ENCODE measurements at regions not wholly inside any gene's neighbourhood (a gene's known extent, or its start where the extent isn't known, plus 50 kb on each side); places are given as distances from the start of the nearest gene placed in this dataset.

GRCh38 chr12:125254236-125254635, 189.0 kb downstream of the AACS start:
- Histone ChIP-seq H3K36me3 (ENCODE audit: control insufficient read depth, insufficient read depth, low read length) (peaks cover 3% of the 10 kb centered on the region), H3K27me3 (ENCODE audit: control insufficient read depth, insufficient read depth, low read length) (no peaks in the 10 kb centered on the region), H3K9me3 (ENCODE audit: control insufficient read depth, insufficient read depth, low read length) (no peaks in the 10 kb centered on the region), H3K4me1 (ENCODE audit: control insufficient read depth, insufficient read depth, low read length) (no peaks in the 10 kb centered on the region), H3K9ac (ENCODE audit: low read depth, low read length) (no peak overlapping the region), H3K4me3 (ENCODE audit: low read depth, low read length) (no peak overlapping the region)

- H3K27me3 ChIP-seq (ENCODE audit: control insufficient read depth, insufficient read depth, low read length): no peaks in the 10 kb centered on the region
- H3K4me3 ChIP-seq (ENCODE audit: low read depth, low read length): no peak overlapping the region
- H3K9ac ChIP-seq (ENCODE audit: low read depth, low read length): no peak overlapping the region
- H3K4me1 ChIP-seq (ENCODE audit: control insufficient read depth, insufficient read depth, low read length): no peaks in the 10 kb centered on the region
- H3K9me3 ChIP-seq (ENCODE audit: control insufficient read depth, insufficient read depth, low read length): no peaks in the 10 kb centered on the region
- H3K36me3 ChIP-seq (ENCODE audit: control insufficient read depth, insufficient read depth, low read length): peaks cover 3% of the 10 kb centered on the region
Observed at GRCh38 chr12:125254856-125255255, 189.6 kb downstream of the AACS start.

GRCh38 chr12:125255935-125256633, 190.8 kb downstream of the AACS start:
- H3K4me1 ChIP-seq (ENCODE audit: control insufficient read depth, insufficient read depth, low read length): no peaks in the 10 kb centered on the region
- no peaks in the 10 kb centered on the region for H3K27me3 ChIP-seq (ENCODE audit: control insufficient read depth, insufficient read depth, low read length)
- no peak overlapping the region for H3K4me3 ChIP-seq (ENCODE audit: low read depth, low read length)
- no peaks in the 10 kb centered on the region for H3K9me3 ChIP-seq (ENCODE audit: control insufficient read depth, insufficient read depth, low read length)
- H3K36me3 ChIP-seq (ENCODE audit: control insufficient read depth, insufficient read depth, low read length): peaks cover 3% of the 10 kb centered on the region
- H3K9ac ChIP-seq (ENCODE audit: low read depth, low read length): no peak overlapping the region

GRCh38 chr12:125256634-125256936, 191.3 kb downstream of the AACS start:
- Histone ChIP-seq H3K9ac (ENCODE audit: low read depth, low read length) (no peak overlapping the region), H3K36me3 (ENCODE audit: control insufficient read depth, insufficient read depth, low read length) (peaks cover 3% of the 10 kb centered on the region), H3K9me3 (ENCODE audit: control insufficient read depth, insufficient read depth, low read length) (no peaks in the 10 kb centered on the region), H3K4me1 (ENCODE audit: control insufficient read depth, insufficient read depth, low read length) (no peaks in the 10 kb centered on the region), H3K4me3 (ENCODE audit: low read depth, low read length) (no peak overlapping the region), H3K27me3 (ENCODE audit: control insufficient read depth, insufficient read depth, low read length) (no peaks in the 10 kb centered on the region)

- no peak overlapping the region for H3K9ac ChIP-seq (ENCODE audit: low read depth, low read length)
- H3K9me3 ChIP-seq (ENCODE audit: control insufficient read depth, insufficient read depth, low read length): no peaks in the 10 kb centered on the region
- H3K4me1 ChIP-seq (ENCODE audit: control insufficient read depth, insufficient read depth, low read length): peaks cover 3% of the 10 kb centered on the region
- no peaks in the 10 kb centered on the region for H3K27me3 ChIP-seq (ENCODE audit: control insufficient read depth, insufficient read depth, low read length)
- H3K36me3 ChIP-seq (ENCODE audit: control insufficient read depth, insufficient read depth, low read length): peaks cover 3% of the 10 kb centered on the region
- no peak overlapping the region for H3K4me3 ChIP-seq (ENCODE audit: low read depth, low read length)
Observed at GRCh38 chr12:125259178-125259867, 194.1 kb downstream of the AACS start.

- no peaks in the 10 kb centered on the region for H3K36me3 ChIP-seq (ENCODE audit: control insufficient read depth, insufficient read depth, low read length)
- no peaks in the 10 kb centered on the region for H3K27me3 ChIP-seq (ENCODE audit: control insufficient read depth, insufficient read depth, low read length)
- H3K4me1 ChIP-seq (ENCODE audit: control insufficient read depth, insufficient read depth, low read length): peaks cover 3% of the 10 kb centered on the region
- H3K4me3 ChIP-seq (ENCODE audit: low read depth, low read length): no peak overlapping the region
- no peak overlapping the region for H3K9ac ChIP-seq (ENCODE audit: low read depth, low read length)
- no peaks in the 10 kb centered on the region for H3K9me3 ChIP-seq (ENCODE audit: control insufficient read depth, insufficient read depth, low read length)
Observed at GRCh38 chr12:125262851-125263250, 197.6 kb downstream of the AACS start.

GRCh38 chr12:125263385-125263784, 198.2 kb downstream of the AACS start:
- Histone ChIP-seq H3K36me3 (ENCODE audit: control insufficient read depth, insufficient read depth, low read length) (no peaks in the 10 kb centered on the region), H3K4me3 (ENCODE audit: low read depth, low read length) (no peak overlapping the region), H3K9ac (ENCODE audit: low read depth, low read length) (no peak overlapping the region), H3K9me3 (ENCODE audit: control insufficient read depth, insufficient read depth, low read length) (no peaks in the 10 kb centered on the region), H3K27me3 (ENCODE audit: control insufficient read depth, insufficient read depth, low read length) (no peaks in the 10 kb centered on the region), H3K4me1 (ENCODE audit: control insufficient read depth, insufficient read depth, low read length) (peaks cover 3% of the 10 kb centered on the region)

GRCh38 chr12:125267114-125267513, 201.9 kb downstream of the AACS start:
- H3K27me3 ChIP-seq (ENCODE audit: control insufficient read depth, insufficient read depth, low read length): no peaks in the 10 kb centered on the region
- H3K9ac ChIP-seq (ENCODE audit: low read depth, low read length): no peak overlapping the region
- peaks cover 3% of the 10 kb centered on the region for H3K4me1 ChIP-seq (ENCODE audit: control insufficient read depth, insufficient read depth, low read length)
- no peaks in the 10 kb centered on the region for H3K36me3 ChIP-seq (ENCODE audit: control insufficient read depth, insufficient read depth, low read length)
- no peaks in the 10 kb centered on the region for H3K9me3 ChIP-seq (ENCODE audit: control insufficient read depth, insufficient read depth, low read length)
- no peak overlapping the region for H3K4me3 ChIP-seq (ENCODE audit: low read depth, low read length)

GRCh38 chr12:125269276-125269675, 204.0 kb downstream of the AACS start:
- Histone ChIP-seq H3K9me3 (ENCODE audit: control insufficient read depth, insufficient read depth, low read length) (no peaks in the 10 kb centered on the region), H3K4me1 (ENCODE audit: control insufficient read depth, insufficient read depth, low read length) (peaks cover 4% of the 10 kb centered on the region), H3K4me3 (ENCODE audit: low read depth, low read length) (no peak overlapping the region), H3K27me3 (ENCODE audit: control insufficient read depth, insufficient read depth, low read length) (no peaks in the 10 kb centered on the region), H3K36me3 (ENCODE audit: control insufficient read depth, insufficient read depth, low read length) (no peaks in the 10 kb centered on the region), H3K9ac (ENCODE audit: low read depth, low read length) (no peak overlapping the region)

- Histone ChIP-seq H3K4me3 (ENCODE audit: low read depth, low read length) (no peak overlapping the region), H3K4me1 (ENCODE audit: control insufficient read depth, insufficient read depth, low read length) (peaks cover 6% of the 10 kb centered on the region), H3K9me3 (ENCODE audit: control insufficient read depth, insufficient read depth, low read length) (no peaks in the 10 kb centered on the region), H3K27me3 (ENCODE audit: control insufficient read depth, insufficient read depth, low read length) (no peaks in the 10 kb centered on the region), H3K9ac (ENCODE audit: low read depth, low read length) (no peak overlapping the region), H3K36me3 (ENCODE audit: control insufficient read depth, insufficient read depth, low read length) (no peaks in the 10 kb centered on the region)
Observed at GRCh38 chr12:125271892-125272291, 206.7 kb downstream of the AACS start.

- Histone ChIP-seq H3K9me3 (ENCODE audit: control insufficient read depth, insufficient read depth, low read length) (no peaks in the 10 kb centered on the region), H3K27me3 (ENCODE audit: control insufficient read depth, insufficient read depth, low read length) (no peaks in the 10 kb centered on the region), H3K9ac (ENCODE audit: low read depth, low read length) (no peak overlapping the region), H3K36me3 (ENCODE audit: control insufficient read depth, insufficient read depth, low read length) (no peaks in the 10 kb centered on the region), H3K4me3 (ENCODE audit: low read depth, low read length) (no peak overlapping the region), H3K4me1 (ENCODE audit: control insufficient read depth, insufficient read depth, low read length) (peaks cover 6% of the 10 kb centered on the region)
Observed at GRCh38 chr12:125272383-125272933, 207.2 kb downstream of the AACS start.

GRCh38 chr12:125276567-125276966, 211.3 kb downstream of the AACS start:
- H3K9ac ChIP-seq (ENCODE audit: low read depth, low read length): no peak overlapping the region
- no peaks in the 10 kb centered on the region for H3K36me3 ChIP-seq (ENCODE audit: control insufficient read depth, insufficient read depth, low read length)
- no peaks in the 10 kb centered on the region for H3K9me3 ChIP-seq (ENCODE audit: control insufficient read depth, insufficient read depth, low read length)
- H3K4me1 ChIP-seq (ENCODE audit: control insufficient read depth, insufficient read depth, low read length): peaks cover 15% of the 10 kb centered on the region
- H3K27me3 ChIP-seq (ENCODE audit: control insufficient read depth, insufficient read depth, low read length): no peaks in the 10 kb centered on the region
- no peak overlapping the region for H3K4me3 ChIP-seq (ENCODE audit: low read depth, low read length)
